ENCODE measurements at regions not wholly inside any gene's neighbourhood (a gene's known extent, or its start where the extent isn't known, plus 50 kb on each side); places are given as distances from the start of the nearest gene placed in this dataset.

DNA sequence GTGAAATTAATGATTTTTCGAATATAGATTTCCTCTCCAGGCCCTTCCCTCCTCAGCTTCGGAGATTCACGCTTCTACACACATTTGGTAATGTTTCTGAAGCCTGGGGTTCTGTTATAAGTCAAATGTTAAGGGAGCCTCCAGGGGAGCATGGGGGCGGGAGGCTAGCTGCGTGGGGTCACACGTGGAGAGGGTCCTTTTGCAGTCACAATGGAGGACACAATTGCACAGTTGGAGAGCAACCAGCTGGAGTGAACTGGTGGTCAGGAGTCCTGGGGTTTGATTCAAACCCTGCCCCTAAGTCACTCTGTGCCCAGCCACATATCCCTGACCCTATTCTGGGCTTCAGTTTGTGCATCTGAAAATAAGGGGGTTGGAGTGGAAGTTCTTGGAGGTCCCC, 481.4 kb downstream of the CDK5RAP2 start:
- TF ChIP-seq CTCF (IDR thresholded peaks at IDR 0.05) = no peak
- TF ChIP-seq POLR2A (IDR thresholded peaks at IDR 0.05) = no peak

All from uterus (tissue), 2 donors.